ENCODE measurements at regions not wholly inside any gene's neighbourhood (a gene's known extent, or its start where the extent isn't known, plus 50 kb on each side); places are given as distances from the start of the nearest gene placed in this dataset.
"Not testable (repeated sequence)": the region's sequence is repeated elsewhere in the genome, so short reads cannot be mapped to it uniquely, and the experiment has no call there.

GRCh38 chr14:97033556-97034081 is 236.4 kb downstream of the VRK1 start:
- DNase-seq = no peak

GRCh38 chr14:97036086-97036852 is 239.1 kb downstream of the VRK1 start:
- DNase-seq = no peak

GRCh38 chr14:97039717-97040363 is 242.7 kb downstream of the VRK1 start:
- DNase-seq = no peak

- DNase-seq = no peak
Observed at GRCh38 chr14:97046967-97047366, 249.8 kb downstream of the VRK1 start.

GRCh38 chr14:97052001-97052400 is 254.8 kb downstream of the VRK1 start:
- no peak for DNase-seq

GRCh38 chr14:97053941-97054340 is 256.8 kb downstream of the VRK1 start:
- DNase-seq = no peak

GRCh38 chr14:97055355-97055754 is 258.2 kb downstream of the VRK1 start:
- DNase-seq = no peak

- no peak for DNase-seq
Observed at GRCh38 chr14:97056086-97056485, 258.9 kb downstream of the VRK1 start.

GRCh38 chr14:97057238-97058073 is 260.3 kb downstream of the VRK1 start:
- no peak for DNase-seq

GRCh38 chr14:97058074-97058467 is 260.9 kb downstream of the VRK1 start:
- no peak for DNase-seq

GRCh38 chr14:97058589-97058988 is 261.4 kb downstream of the VRK1 start:
- DNase-seq = no peak

- no peak for DNase-seq
Observed at GRCh38 chr14:97061198-97061597, 264.0 kb downstream of the VRK1 start.

- DNase-seq = no peak
Observed at GRCh38 chr14:97061714-97062113, 264.5 kb downstream of the VRK1 start.

GRCh38 chr14:97065305-97066067 is 268.3 kb downstream of the VRK1 start:
- no peak for DNase-seq

- DNase-seq = no peak
Observed at GRCh38 chr14:97066068-97066899, 269.1 kb downstream of the VRK1 start.

- not testable (repeated sequence) for DNase-seq
Observed at GRCh38 chr14:97068293-97068692, 271.1 kb downstream of the VRK1 start.

- DNase-seq = no peak
Observed at GRCh38 chr14:97070259-97070658, 273.1 kb downstream of the VRK1 start.

GRCh38 chr14:97071177-97071576 is 274.0 kb downstream of the VRK1 start:
- DNase-seq = no peak

GRCh38 chr14:97073622-97074021 is 276.4 kb downstream of the VRK1 start:
- DNase-seq = no peak

GRCh38 chr14:97074456-97074855 is 277.3 kb downstream of the VRK1 start:
- no peak for DNase-seq

GRCh38 chr14:97074856-97075255 is 277.7 kb downstream of the VRK1 start:
- no peak for DNase-seq

GRCh38 chr14:97077253-97077653 is 280.1 kb downstream of the VRK1 start:
- DNase-seq = no peak
